Activated CD4-positive, alpha-beta T cell treated with anti-CD3 and anti-CD28 coated beads for 1 hour (primary cell): ENCODE measurements at regions not wholly inside any gene's neighbourhood (a gene's known extent, or its start where the extent isn't known, plus 50 kb on each side); places are given as distances from the start of the nearest gene placed in this dataset.

Experiments
- DNase-seq: peaks from one replicate; pipeline ENCODE4 v3.0.0-alpha.2; 2020

- DNase-seq: no peak
Measured at GRCh38 chr18:41618147-41618546, 336.9 kb upstream of the PIK3C3 start.

- DNase-seq: no peak
Measured at GRCh38 chr18:41617647-41618046, 337.4 kb upstream of the PIK3C3 start.

- DNase-seq: no peak
Measured at GRCh38 chr18:41613003-41613609, 341.9 kb upstream of the PIK3C3 start.

GRCh38 chr18:41604964-41605363, 350.1 kb upstream of the PIK3C3 start:
- DNase-seq: no peak

GRCh38 chr18:41602034-41602433, 353.0 kb upstream of the PIK3C3 start:
- no peak for DNase-seq

- no peak for DNase-seq
Measured at GRCh38 chr18:41600693-41601391, 354.2 kb upstream of the PIK3C3 start.

GRCh38 chr18:41599466-41599865, 355.6 kb upstream of the PIK3C3 start:
- no peak for DNase-seq

GRCh38 chr18:41594582-41594981, 360.5 kb upstream of the PIK3C3 start:
- DNase-seq: no peak

GRCh38 chr18:41593171-41593675, 361.8 kb upstream of the PIK3C3 start:
- DNase-seq: no peak

GRCh38 chr18:41587976-41588375, 367.1 kb upstream of the PIK3C3 start:
- no peak for DNase-seq

- no peak for DNase-seq
Measured at GRCh38 chr18:41585512-41585911, 369.5 kb upstream of the PIK3C3 start.

GRCh38 chr18:41579185-41579584, 375.8 kb upstream of the PIK3C3 start:
- DNase-seq: no peak

GRCh38 chr18:41577529-41577928, 377.5 kb upstream of the PIK3C3 start:
- DNase-seq: no peak

GRCh38 chr18:41576643-41577042, 378.4 kb upstream of the PIK3C3 start:
- DNase-seq: no peak

- DNase-seq: no peak
Measured at GRCh38 chr18:41569867-41570266, 385.2 kb upstream of the PIK3C3 start.

GRCh38 chr18:41561961-41562360, 393.1 kb upstream of the PIK3C3 start:
- DNase-seq: no peak

- no peak for DNase-seq
Measured at GRCh38 chr18:41558715-41559114, 396.3 kb upstream of the PIK3C3 start.

GRCh38 chr18:41553716-41554115, 401.3 kb upstream of the PIK3C3 start:
- DNase-seq: no peak

- DNase-seq: no peak
Measured at GRCh38 chr18:41548521-41549260, 406.3 kb upstream of the PIK3C3 start.

- no peak for DNase-seq
Measured at GRCh38 chr18:41545091-41545888, 409.7 kb upstream of the PIK3C3 start.

- DNase-seq: no peak
Measured at GRCh38 chr18:41543815-41544214, 411.2 kb upstream of the PIK3C3 start.

- DNase-seq: no peak
Measured at GRCh38 chr18:41540237-41540871, 414.7 kb upstream of the PIK3C3 start.

GRCh38 chr18:41538751-41539150, 416.3 kb upstream of the PIK3C3 start:
- DNase-seq: no peak
